B cell (primary cell): ENCODE measurements at regions not wholly inside any gene's neighbourhood (a gene's known extent, or its start where the extent isn't known, plus 50 kb on each side); places are given as distances from the start of the nearest gene placed in this dataset.

Source experiments
- EZH2 ChIP-seq: IDR thresholded peaks from 2 replicates; pipeline ENCODE4 v1.6.1; 2012; ENCODE audit warnings: borderline replicate concordance, low read depth, mild to moderate bottlenecking, moderate library complexity, low read length; ENCODE audit not compliant: insufficient read depth, poor library complexity, severe bottlenecking
- TF ChIP-seq, protein P1 (sequence below): fragments of 200-600 bp; IDR thresholded peaks from one replicate; pipeline ENCODE4 v1.8.0; 2022; ENCODE audit warnings: antibody characterized with exemption, mild to moderate bottlenecking

DNA sequence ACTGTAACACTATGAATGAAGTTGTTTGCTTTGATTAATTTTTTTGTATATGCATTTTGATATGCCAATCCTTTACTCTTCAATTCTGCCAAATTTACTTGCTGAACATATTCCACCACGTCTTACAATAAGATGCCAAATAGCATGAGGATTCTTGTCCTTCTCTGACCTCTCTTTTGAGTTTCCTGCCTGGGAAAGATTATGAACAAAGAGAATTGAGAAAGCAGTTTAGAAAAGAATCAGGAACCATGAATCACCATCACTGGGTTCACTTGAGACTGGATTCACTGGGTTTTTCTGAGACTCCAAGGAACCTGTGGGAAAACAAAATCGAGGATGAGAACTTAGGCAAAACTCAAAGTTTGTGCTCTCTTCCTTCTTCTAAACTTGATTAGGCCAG is 256.5 kb downstream of the CETN3 start:
- TF ChIP-seq, protein P1, sequence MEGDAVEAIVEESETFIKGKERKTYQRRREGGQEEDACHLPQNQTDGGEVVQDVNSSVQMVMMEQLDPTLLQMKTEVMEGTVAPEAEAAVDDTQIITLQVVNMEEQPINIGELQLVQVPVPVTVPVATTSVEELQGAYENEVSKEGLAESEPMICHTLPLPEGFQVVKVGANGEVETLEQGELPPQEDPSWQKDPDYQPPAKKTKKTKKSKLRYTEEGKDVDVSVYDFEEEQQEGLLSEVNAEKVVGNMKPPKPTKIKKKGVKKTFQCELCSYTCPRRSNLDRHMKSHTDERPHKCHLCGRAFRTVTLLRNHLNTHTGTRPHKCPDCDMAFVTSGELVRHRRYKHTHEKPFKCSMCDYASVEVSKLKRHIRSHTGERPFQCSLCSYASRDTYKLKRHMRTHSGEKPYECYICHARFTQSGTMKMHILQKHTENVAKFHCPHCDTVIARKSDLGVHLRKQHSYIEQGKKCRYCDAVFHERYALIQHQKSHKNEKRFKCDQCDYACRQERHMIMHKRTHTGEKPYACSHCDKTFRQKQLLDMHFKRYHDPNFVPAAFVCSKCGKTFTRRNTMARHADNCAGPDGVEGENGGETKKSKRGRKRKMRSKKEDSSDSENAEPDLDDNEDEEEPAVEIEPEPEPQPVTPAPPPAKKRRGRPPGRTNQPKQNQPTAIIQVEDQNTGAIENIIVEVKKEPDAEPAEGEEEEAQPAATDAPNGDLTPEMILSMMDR: no peak
- TF ChIP-seq EZH2: no peak
